Activated T-helper 2 cell treated with anti-CD3 and anti-CD28 coated beads, Interferon-gamma antibody, Interleukin-2, Interleukin-4, amounts not matched to agents 10 μg/mL and 5 μg/mL and 100 μg/mL, durations not matched to agents 14 hours and 24 hours and 36 hours (primary cell): ENCODE measurements at regions not wholly inside any gene's neighbourhood (a gene's known extent, or its start where the extent isn't known, plus 50 kb on each side); places are given as distances from the start of the nearest gene placed in this dataset.
"Not testable (repeated sequence)": the region's sequence is repeated elsewhere in the genome, so short reads cannot be mapped to it uniquely, and the experiment has no call there.

Experiments used
- DNase-seq: peaks from one replicate; pipeline ENCODE4 v3.0.0; 2021; ENCODE audit warnings: low spot score
- H3K27ac Mint-ChIP-seq: one replicate; pipeline ENCODE4 v1.8.0; 2021; ENCODE audit warnings: mixed read lengths
- H3K27me3 Mint-ChIP-seq: one replicate; pipeline ENCODE4 v1.8.0; 2021; ENCODE audit warnings: low read depth, mixed read lengths
- H3K36me3 Mint-ChIP-seq: one replicate; pipeline ENCODE4 v1.8.0; 2021; ENCODE audit warnings: low read depth, mixed read lengths
- H3K4me1 Mint-ChIP-seq: one replicate; pipeline ENCODE4 v1.8.0; 2021; ENCODE audit warnings: low read depth, mixed read lengths
- H3K4me3 Mint-ChIP-seq: one replicate; pipeline ENCODE4 v1.8.0; 2021; ENCODE audit warnings: low read depth, mild to moderate bottlenecking, moderate library complexity, mixed read lengths
- H3K9me3 Mint-ChIP-seq: one replicate; pipeline ENCODE4 v1.8.0; 2021; ENCODE audit warnings: mixed read lengths
- intact Hi-C: fragments of 100-400 bp; cut with micrococcal nuclease; formaldehyde crosslinking; loops from one replicate; pipeline ENCODE4 v1.15.1; 2023

GRCh38 chr11:82046778-82047177 lies 686.9 kb downstream of the FAM181B start:
- no peak for DNase-seq
- Mint-ChIP-seq H3K36me3 (no peaks in the 10 kb centered on the region), H3K4me3 (no peak overlapping the region), H3K9me3 (peaks cover 17% of the 10 kb centered on the region), H3K27me3 (peaks cover 1% of the 10 kb centered on the region), H3K27ac (no peak overlapping the region), H3K4me1 (no peaks in the 10 kb centered on the region)
- intact Hi-C loops = no loop called here

GRCh38 chr11:82045748-82046457 lies 687.8 kb downstream of the FAM181B start:
- H3K36me3 Mint-ChIP-seq = no peaks in the 10 kb centered on the region
- intact Hi-C loops = no loop called here
- peaks cover 1% of the 10 kb centered on the region for H3K27me3 Mint-ChIP-seq
- DNase-seq = no peak
- H3K27ac Mint-ChIP-seq = no peak overlapping the region
- H3K4me1 Mint-ChIP-seq = no peaks in the 10 kb centered on the region
- no peak overlapping the region for H3K4me3 Mint-ChIP-seq
- peaks cover 17% of the 10 kb centered on the region for H3K9me3 Mint-ChIP-seq

- H3K36me3 Mint-ChIP-seq = no peaks in the 10 kb centered on the region
- intact Hi-C loops = no loop called here
Observed at GRCh38 chr11:82043316-82043715, 690.3 kb downstream of the FAM181B start.

GRCh38 chr11:82041764-82042163 lies 691.9 kb downstream of the FAM181B start:
- Mint-ChIP-seq H3K27ac (no peak overlapping the region), H3K4me1 (no peaks in the 10 kb centered on the region), H3K9me3 (peaks cover 13% of the 10 kb centered on the region), H3K4me3 (no peak overlapping the region), H3K36me3 (no peaks in the 10 kb centered on the region), H3K27me3 (no peaks in the 10 kb centered on the region)
- intact Hi-C loops = no loop called here
- DNase-seq = no peak

More at GRCh38 chr11:82043316-82043715, 690.3 kb downstream of the FAM181B start:
- DNase-seq = no peak
- Mint-ChIP-seq H3K9me3 (peaks cover 16% of the 10 kb centered on the region), H3K27me3 (no peaks in the 10 kb centered on the region), H3K27ac (no peak overlapping the region), H3K4me3 (no peak overlapping the region), H3K4me1 (no peaks in the 10 kb centered on the region)

GRCh38 chr11:82038154-82038553 lies 695.5 kb downstream of the FAM181B start:
- intact Hi-C loops = loop anchor here (5.0 kb wide), 1 partner anchor 391 kb away; no protein-coding TSS in a partner anchor
- no peaks in the 10 kb centered on the region for H3K36me3 Mint-ChIP-seq
- DNase-seq = no peak
- H3K27ac Mint-ChIP-seq = no peak overlapping the region
- H3K4me1 Mint-ChIP-seq = no peaks in the 10 kb centered on the region
- H3K4me3 Mint-ChIP-seq = no peak overlapping the region
- no peaks in the 10 kb centered on the region for H3K27me3 Mint-ChIP-seq
- H3K9me3 Mint-ChIP-seq = no peaks in the 10 kb centered on the region

GRCh38 chr11:82034527-82034926 lies 699.1 kb downstream of the FAM181B start:
- H3K4me3 Mint-ChIP-seq = no peak overlapping the region

GRCh38 chr11:82027335-82027734 lies 706.3 kb downstream of the FAM181B start:
- H3K4me1 Mint-ChIP-seq, intact Hi-C loops, H3K4me3 Mint-ChIP-seq, H3K36me3 Mint-ChIP-seq, DNase-seq, H3K9me3 Mint-ChIP-seq, H3K27ac Mint-ChIP-seq, H3K27me3 Mint-ChIP-seq: not testable (repeated sequence)

More at GRCh38 chr11:82034527-82034926, 699.1 kb downstream of the FAM181B start:
- no peaks in the 10 kb centered on the region for H3K4me1 Mint-ChIP-seq
- H3K36me3 Mint-ChIP-seq = no peaks in the 10 kb centered on the region
- no peak for DNase-seq
- intact Hi-C loops = no loop called here
- no peaks in the 10 kb centered on the region for H3K27me3 Mint-ChIP-seq
- no peaks in the 10 kb centered on the region for H3K9me3 Mint-ChIP-seq
- no peak overlapping the region for H3K27ac Mint-ChIP-seq

GRCh38 chr11:82024760-82025159 lies 708.9 kb downstream of the FAM181B start:
- H3K4me1 Mint-ChIP-seq = no peaks in the 10 kb centered on the region
- DNase-seq = no peak
- no peaks in the 10 kb centered on the region for H3K9me3 Mint-ChIP-seq
- intact Hi-C loops = no loop called here
- no peaks in the 10 kb centered on the region for H3K36me3 Mint-ChIP-seq
- no peak overlapping the region for H3K4me3 Mint-ChIP-seq
- no peak overlapping the region for H3K27ac Mint-ChIP-seq
- H3K27me3 Mint-ChIP-seq = no peaks in the 10 kb centered on the region

GRCh38 chr11:82012276-82012675 lies 721.4 kb downstream of the FAM181B start:
- Mint-ChIP-seq H3K4me1 (no peaks in the 10 kb centered on the region), H3K9me3 (no peaks in the 10 kb centered on the region), H3K27me3 (peaks cover 2% of the 10 kb centered on the region), H3K36me3 (no peaks in the 10 kb centered on the region), H3K27ac (no peak overlapping the region), H3K4me3 (no peak overlapping the region)
- DNase-seq = no peak
- intact Hi-C loops = no loop called here

GRCh38 chr11:82009133-82009532 lies 724.5 kb downstream of the FAM181B start:
- DNase-seq = no peak

GRCh38 chr11:82007521-82007920 lies 726.1 kb downstream of the FAM181B start:
- Mint-ChIP-seq H3K36me3 (no peaks in the 10 kb centered on the region), H3K27ac (no peak overlapping the region), H3K27me3 (no peaks in the 10 kb centered on the region), H3K4me1 (peaks cover 21% of the 10 kb centered on the region), H3K9me3 (no peaks in the 10 kb centered on the region), H3K4me3 (no peak overlapping the region)
- intact Hi-C loops = loop anchor here (10.0 kb wide), 1 partner anchor 997 kb away; no protein-coding TSS in a partner anchor
- no peak for DNase-seq

More at GRCh38 chr11:82009133-82009532, 724.5 kb downstream of the FAM181B start:
- H3K27me3 Mint-ChIP-seq = peaks cover 2% of the 10 kb centered on the region
- no peaks in the 10 kb centered on the region for H3K9me3 Mint-ChIP-seq
- H3K4me1 Mint-ChIP-seq = peaks cover 10% of the 10 kb centered on the region
- H3K27ac Mint-ChIP-seq = no peak overlapping the region
- intact Hi-C loops = loop anchor here (10.0 kb wide), 1 partner anchor 996 kb away; no protein-coding TSS in a partner anchor
- no peak overlapping the region for H3K4me3 Mint-ChIP-seq
- no peaks in the 10 kb centered on the region for H3K36me3 Mint-ChIP-seq

- no peaks in the 10 kb centered on the region for H3K9me3 Mint-ChIP-seq
- H3K27me3 Mint-ChIP-seq = no peaks in the 10 kb centered on the region
- H3K4me3 Mint-ChIP-seq = no peak overlapping the region
- peaks cover 21% of the 10 kb centered on the region for H3K4me1 Mint-ChIP-seq
- H3K36me3 Mint-ChIP-seq = no peaks in the 10 kb centered on the region
- intact Hi-C loops = loop anchor here (1.0 to 10.0 kb wide), 5 partner anchors 42 to 1000 kb away; no protein-coding TSS in a partner anchor
- DNase-seq = no peak
- H3K27ac Mint-ChIP-seq = peak overlapping the region; percentile 46
Observed at GRCh38 chr11:82004537-82005213, 729.0 kb downstream of the FAM181B start.
